Heart right ventricle (tissue), 16 donors: ENCODE measurements at regions not wholly inside any gene's neighbourhood (a gene's known extent, or its start where the extent isn't known, plus 50 kb on each side); places are given as distances from the start of the nearest gene placed in this dataset.

Experiments
- ATAC-seq, 8 donors: fragments of 200-7000 bp; cut with Tn5 transposase; one replicate each; pipeline ENCODE4 v1.9.1; 2020; ENCODE audit warnings: mild to moderate bottlenecking in 8 of 8, moderate library complexity in 8 of 8, moderate number of reproducible peaks in 1 of 8
- DNase-seq, 2 donors: peaks; one replicate each; pipeline ENCODE4 v3.0.0-alpha.2; 2020
- H3K27ac ChIP-seq, 10 donors: fragments of 200-600 bp; sonication (generic) in 2 of 10; one replicate each; pipeline versions ENCODE4 v1.5.0 to v1.8.0; 2020 to 2022; ENCODE audit warnings: mild to moderate bottlenecking in 3 of 10
- H3K27me3 ChIP-seq, 7 donors: fragments of 200-600 bp; one replicate each; pipeline ENCODE4 v1.8.0; 2021 to 2022; ENCODE audit warnings: mild to moderate bottlenecking in 2 of 7
- H3K36me3 ChIP-seq, 9 donors: fragments of 200-600 bp; sonication (generic) in 1 of 9; one replicate each; pipeline versions ENCODE4 v1.5.0 to v1.8.0; 2020 to 2022; ENCODE audit warnings: mild to moderate bottlenecking in 2 of 9
- H3K4me1 ChIP-seq, 9 donors: fragments of 200-600 bp; sonication (generic) in 1 of 9; one replicate each; pipeline versions ENCODE4 v1.5.0 to v1.8.0; 2020 to 2022; ENCODE audit warnings: mild to moderate bottlenecking in 4 of 9
- H3K4me3 ChIP-seq, 10 donors: fragments of 200-600 bp; sonication (generic) in 2 of 10; one replicate each; pipeline versions ENCODE4 v1.5.0 to v1.8.0; 2020 to 2022; ENCODE audit warnings: mild to moderate bottlenecking in 7 of 10, moderate library complexity in 2 of 10
- H3K9me3 ChIP-seq, 11 donors: fragments of 200-600 bp in 10 of 11; sonication (generic) in 2 of 11; one replicate each; pipeline versions ENCODE4 v1.5.0 to v1.8.0; 2013 to 2022; ENCODE audit warnings: mild to moderate bottlenecking in 2 of 11, control low read depth in 1 of 11, moderate library complexity in 1 of 11
- CTCF ChIP-seq, 9 donors: fragments of 200-600 bp; sonication (generic) in 2 of 9; IDR thresholded peaks; one replicate each; pipeline versions ENCODE4 v1.5.0 to v1.8.0; 2021 to 2022; ENCODE audit warnings: antibody characterized with exemption in 9 of 9, mild to moderate bottlenecking in 5 of 9, moderate library complexity in 1 of 9
- WGBS, 2 donors: extraction: QIAGEN DNeasy Blood & Tissue Kit; methylation state at CpG; one replicate each; pipeline ENCODE4 v1.1.7; 2013; ENCODE audit warnings: inconsistent platforms in 1 of 2; 5-methylcytosine and 5-hydroxymethylcytosine counted together
- intact Hi-C, 10 donors: fragments of 100-400 bp; cut with DNase I; formaldehyde crosslinking; loops; one replicate each; pipeline versions ENCODE4 v1.11.1 to v1.14.2; 2022
- donor health status: Arrhythmogenic right ventricular cardiomyopathy.
- donor health status: ischemic (EF 13 %, LVEDD 7.1; RV severe dilation, severe dysfunction).
- donor health status: healthy with polysubstance abuse.
- donor health status: DM: no; HTN: yes; CAD: no.
- donor health status: DM: no; HTN: no; CAD: no.
- donor health status: ischemic (EF 25% LVEDD 6.9; RV normal size, moderate dysfunction).
- donor health status: ischemic (EF 25% LVEDD 5.7; RV mildly dilated, moderate dysfunction).
- donor health status: healthy.
- donor health status: DM: yes; HTN: yes; CAD: no.
- donor health status: Ischemic cardiomyopathy.
- donor health status: ischemic (EF 35%, LVEDD 5.7; RV mildly dilated, moderate dysfunction).
- donor health status: nonischemic (EF 11% LVEDD 7.7; RV severe dilation, severe dysfunction).
- donor health status: DM: yes; HTN: yes; CAD: no.
- donor health status: PGD.
- donor health status: ischemic (EF 29% LVEDD 5.4; RV normal size, mild dysfunction).
- donor health status: nonischemic (EF 23%, LVEDD 6.1; RV moderate dilation, normal function).

- Histone ChIP-seq H3K9me3 (no peaks in the 10 kb centered on the region), H3K27me3 (no peaks in the 10 kb centered on the region), H3K27ac (no peak overlapping the region), H3K36me3 (no peaks in the 10 kb centered on the region), H3K4me1 (peaks cover 0 to 4% (median 0%) of the 10 kb centered on the region in 9 donors), H3K4me3 (no peak overlapping the region)
- intact Hi-C loops, result loop anchor here in 7 of 10 donors (2.0 to 10.0 kb wide), 11 partner anchors 116 to 1771 kb away; no protein-coding TSS in a partner anchor
- WGBS, 2 donors, result 94 to 97% methylated on average over 3 of the region's 3 CpGs
- TF ChIP-seq CTCF (IDR thresholded peaks at IDR 0.05), result no peak
- DNase-seq, result no peak
- no peak for ATAC-seq
Measured at GRCh38 chr3:20343790-20344189, 157.8 kb upstream of the SGO1 start.

- no peaks in the 10 kb centered on the region for H3K9me3 ChIP-seq
- 23 to 25% methylated on average over 6 of the region's 6 CpGs for WGBS, 2 donors
- no peaks in the 10 kb centered on the region for H3K27me3 ChIP-seq
- H3K4me1 ChIP-seq, result peaks cover 0 to 4% (median 0%) of the 10 kb centered on the region in 9 donors
- DNase-seq (peak; percentile 19 to 81), ATAC-seq (peak; percentile 73 to 93 (median 78))
- peak overlapping the region in 1 of 10 donors; percentile 5 for H3K4me3 ChIP-seq
- H3K27ac ChIP-seq, result no peak overlapping the region
- peak; percentile 87 to 97 (median 94) for TF ChIP-seq CTCF (IDR thresholded peaks at IDR 0.05)
- intact Hi-C loops, result loop anchor here in 7 of 10 donors (2.0 to 10.0 kb wide), 11 partner anchors 113 to 1774 kb away; no protein-coding TSS in a partner anchor
- no peaks in the 10 kb centered on the region for H3K36me3 ChIP-seq
Measured at GRCh38 chr3:20340324-20340928, 154.4 kb upstream of the SGO1 start.

GRCh38 chr3:20336572-20336971 lies 150.6 kb upstream of the SGO1 start:
- Histone ChIP-seq H3K27ac (no peak overlapping the region), H3K36me3 (no peaks in the 10 kb centered on the region), H3K4me3 (no peak overlapping the region), H3K9me3 (no peaks in the 10 kb centered on the region), H3K27me3 (no peaks in the 10 kb centered on the region), H3K4me1 (peaks cover 0 to 4% (median 0%) of the 10 kb centered on the region in 9 donors)
- no peak for TF ChIP-seq CTCF (IDR thresholded peaks at IDR 0.05)
- no peak for DNase-seq
- intact Hi-C loops, result loop anchor here in 3 of 10 donors (10.0 kb wide), 3 partner anchors 958 to 1788 kb away; no protein-coding TSS in a partner anchor
- ATAC-seq, result no peak

GRCh38 chr3:20334842-20335241 lies 148.8 kb upstream of the SGO1 start:
- Histone ChIP-seq H3K27ac (no peak overlapping the region), H3K4me1 (peaks cover 0 to 5% (median 0%) of the 10 kb centered on the region in 9 donors), H3K9me3 (no peaks in the 10 kb centered on the region), H3K4me3 (no peak overlapping the region), H3K27me3 (no peaks in the 10 kb centered on the region), H3K36me3 (no peaks in the 10 kb centered on the region)
- no peak for TF ChIP-seq CTCF (IDR thresholded peaks at IDR 0.05)
- intact Hi-C loops, result loop anchor here in 3 of 10 donors (10.0 kb wide), 3 partner anchors 960 to 1790 kb away; no protein-coding TSS in a partner anchor
- ATAC-seq, result no peak
- DNase-seq, result no peak
- 87 to 94% methylated on average over 2 of the region's 2 CpGs for WGBS, 2 donors
